Thyroid gland (tissue), 4 donors: ENCODE measurements at regions not wholly inside any gene's neighbourhood (a gene's known extent, or its start where the extent isn't known, plus 50 kb on each side); places are given as distances from the start of the nearest gene placed in this dataset.
A peak's percentile ranks its signal among the peaks of the same experiment; 100 is the strongest.

Source experiments
- POLR2A ChIP-seq, 2 donors: fragments of 450-650 bp; IDR thresholded peaks; one replicate each; pipeline ENCODE4 v1.6.1; 2017; ENCODE audit warnings: antibody characterized with exemption in 2 of 2, mild to moderate bottlenecking in 2 of 2, moderate library complexity in 1 of 2
- TF ChIP-seq, protein P1 (sequence below), 6 experiments: fragments of 200-600 bp in 3 of 6; fragments of 450-650 bp in 3 of 6; sonication (generic) in 3 of 6; IDR thresholded peaks; one replicate each; pipeline ENCODE4 v1.5.1; 2016 to 2019; ENCODE audit warnings: antibody characterized with exemption in 6 of 6, mild to moderate bottlenecking in 2 of 6, inconsistent platforms in 1 of 6, moderate library complexity in 1 of 6

DNA sequence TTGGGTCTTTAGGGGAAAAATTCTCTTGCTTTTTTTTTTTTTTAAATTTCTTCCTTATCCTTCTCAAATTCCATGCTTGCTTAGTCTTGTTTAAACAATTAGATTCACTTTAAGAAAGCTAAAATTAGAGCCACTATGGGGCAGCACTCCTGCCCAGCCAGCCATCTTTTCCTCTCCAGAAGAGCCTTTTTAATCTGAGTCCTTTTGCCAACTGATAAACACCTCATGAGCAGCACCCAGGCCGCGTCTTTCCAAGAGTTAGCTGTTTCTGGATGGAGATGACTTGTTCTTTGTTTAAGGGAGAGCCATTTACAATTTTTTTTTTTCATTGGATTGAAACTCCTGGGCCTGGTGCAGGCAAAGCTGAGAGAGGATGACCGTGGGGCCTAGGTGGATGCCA is 53.3 kb upstream of the TSPAN2 start:
- TF ChIP-seq, protein P1, sequence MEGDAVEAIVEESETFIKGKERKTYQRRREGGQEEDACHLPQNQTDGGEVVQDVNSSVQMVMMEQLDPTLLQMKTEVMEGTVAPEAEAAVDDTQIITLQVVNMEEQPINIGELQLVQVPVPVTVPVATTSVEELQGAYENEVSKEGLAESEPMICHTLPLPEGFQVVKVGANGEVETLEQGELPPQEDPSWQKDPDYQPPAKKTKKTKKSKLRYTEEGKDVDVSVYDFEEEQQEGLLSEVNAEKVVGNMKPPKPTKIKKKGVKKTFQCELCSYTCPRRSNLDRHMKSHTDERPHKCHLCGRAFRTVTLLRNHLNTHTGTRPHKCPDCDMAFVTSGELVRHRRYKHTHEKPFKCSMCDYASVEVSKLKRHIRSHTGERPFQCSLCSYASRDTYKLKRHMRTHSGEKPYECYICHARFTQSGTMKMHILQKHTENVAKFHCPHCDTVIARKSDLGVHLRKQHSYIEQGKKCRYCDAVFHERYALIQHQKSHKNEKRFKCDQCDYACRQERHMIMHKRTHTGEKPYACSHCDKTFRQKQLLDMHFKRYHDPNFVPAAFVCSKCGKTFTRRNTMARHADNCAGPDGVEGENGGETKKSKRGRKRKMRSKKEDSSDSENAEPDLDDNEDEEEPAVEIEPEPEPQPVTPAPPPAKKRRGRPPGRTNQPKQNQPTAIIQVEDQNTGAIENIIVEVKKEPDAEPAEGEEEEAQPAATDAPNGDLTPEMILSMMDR (IDR thresholded peaks at IDR 0.05), result peak in 3 of 6 experiments; percentile 16 to 33 (median 32)
- no peak for TF ChIP-seq POLR2A (IDR thresholded peaks at IDR 0.05)
